Stimulated activated CD4-positive, alpha-beta T cell treated with anti-CD3 and anti-CD28 coated beads, Interleukin-15, amount 100 ng/mL, for 1 hour (primary cell): ENCODE measurements at regions not wholly inside any gene's neighbourhood (a gene's known extent, or its start where the extent isn't known, plus 50 kb on each side); places are given as distances from the start of the nearest gene placed in this dataset.

Source experiments
- DNase-seq, 2 donors: peaks; one replicate each; pipeline ENCODE4 v3.0.0-alpha.2; 2020; ENCODE audit warnings: low read depth in 1 of 2, low spot score in 1 of 2

GRCh38 chr13:73242515-73243015 lies 183.8 kb downstream of the KLF5 start:
- DNase-seq: no peak

DNA sequence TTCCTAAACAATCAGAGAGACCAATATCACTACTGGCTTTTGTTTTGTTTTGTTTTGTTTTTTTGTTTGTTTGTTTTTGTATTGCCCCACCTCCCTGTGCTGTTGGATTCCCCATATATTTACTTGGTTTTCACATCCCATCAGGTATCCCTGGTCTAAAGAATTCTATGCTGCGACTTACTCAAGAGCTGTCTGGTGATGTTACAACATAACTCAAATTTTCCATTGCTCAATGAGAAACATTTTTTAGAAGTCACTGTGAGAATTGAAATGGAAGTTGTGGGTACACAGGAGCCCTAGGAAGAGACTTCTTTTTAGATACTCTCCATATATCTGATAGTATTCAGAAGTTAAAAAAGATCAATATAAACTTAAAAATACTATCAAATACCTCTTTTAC lies 181.4 kb downstream of the KLF5 start:
- no peak for DNase-seq

DNA sequence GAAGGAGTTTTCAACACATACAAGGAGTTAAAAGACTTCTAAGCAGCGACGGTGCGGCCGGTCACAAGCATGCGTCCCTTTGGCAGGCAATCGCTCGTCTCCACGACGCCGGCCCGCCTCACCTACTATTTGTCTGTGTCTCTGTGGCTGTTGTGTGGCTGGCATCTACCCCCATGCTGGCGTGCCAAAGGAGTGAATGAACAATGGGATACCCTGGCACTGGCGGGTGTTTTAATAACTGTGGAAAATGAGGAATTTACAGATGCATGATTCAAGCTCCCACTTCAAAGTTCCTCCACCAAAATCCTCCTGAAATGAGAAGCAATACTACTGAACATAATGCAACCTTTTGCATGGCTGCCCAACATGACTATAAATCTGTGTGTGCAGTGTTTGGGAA lies 176.6 kb downstream of the KLF5 start:
- no peak for DNase-seq

GRCh38 chr13:73231471-73231870 lies 172.7 kb downstream of the KLF5 start:
- no peak for DNase-seq

DNA sequence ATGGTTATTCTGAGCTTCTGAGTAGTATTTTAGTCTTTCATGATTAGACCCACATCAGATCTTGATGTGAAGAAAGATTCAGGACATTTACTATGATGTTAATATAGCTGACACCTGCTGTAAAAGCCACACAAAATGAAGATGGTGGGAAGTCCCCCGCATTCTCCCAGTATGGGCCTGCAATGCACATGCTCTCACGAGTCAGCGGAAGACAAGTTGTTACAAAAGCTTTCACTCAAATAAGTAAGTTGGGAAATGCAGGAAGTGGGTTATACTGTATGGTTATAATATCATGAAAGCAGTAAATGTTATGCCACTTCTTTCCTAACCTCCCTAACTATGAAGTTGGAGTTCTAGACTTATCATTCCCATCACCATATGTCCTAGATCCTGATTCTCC lies 171.9 kb downstream of the KLF5 start:
- no peak for DNase-seq

GRCh38 chr13:73228546-73228945 lies 169.7 kb downstream of the KLF5 start:
- DNase-seq: no peak

GRCh38 chr13:73225990-73226389 lies 167.2 kb downstream of the KLF5 start:
- no peak for DNase-seq

GRCh38 chr13:73224703-73225102 lies 165.9 kb downstream of the KLF5 start:
- DNase-seq: no peak

- no peak for DNase-seq
Observed at GRCh38 chr13:73223372-73223781, 164.6 kb downstream of the KLF5 start.

DNA sequence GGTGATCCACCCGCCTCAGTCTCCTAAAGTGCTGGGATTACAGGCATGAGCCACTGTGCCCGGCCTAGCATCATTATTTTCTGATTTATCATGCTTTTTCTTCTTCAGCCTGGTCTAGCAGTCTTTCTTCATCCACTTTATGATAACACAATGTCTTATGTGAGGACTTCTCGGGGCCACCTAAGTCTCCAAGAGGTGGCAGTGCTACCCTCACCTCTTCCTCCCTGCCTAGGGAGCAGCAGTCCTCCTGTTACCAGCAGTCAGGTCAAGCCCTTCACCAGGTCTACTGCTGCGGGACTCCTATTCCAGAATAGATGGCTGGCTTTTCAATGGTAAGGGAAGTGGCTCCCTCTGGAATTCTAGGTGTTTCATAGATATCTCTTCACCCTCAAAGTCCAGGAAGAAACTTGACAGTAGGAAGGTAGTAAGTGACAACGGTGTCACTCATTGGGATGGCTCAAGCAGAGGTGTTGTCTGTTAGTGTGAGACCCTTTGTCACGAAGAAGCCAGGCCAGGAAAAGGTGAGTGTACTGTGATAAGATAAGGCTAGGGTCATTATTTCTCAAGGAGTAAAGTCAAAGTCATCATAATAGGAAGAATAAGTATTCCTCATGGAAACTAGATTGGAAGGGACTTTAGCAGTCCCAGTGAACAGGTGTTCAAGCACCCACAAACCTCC lies 164.0 kb downstream of the KLF5 start:
- no peak for DNase-seq

DNA sequence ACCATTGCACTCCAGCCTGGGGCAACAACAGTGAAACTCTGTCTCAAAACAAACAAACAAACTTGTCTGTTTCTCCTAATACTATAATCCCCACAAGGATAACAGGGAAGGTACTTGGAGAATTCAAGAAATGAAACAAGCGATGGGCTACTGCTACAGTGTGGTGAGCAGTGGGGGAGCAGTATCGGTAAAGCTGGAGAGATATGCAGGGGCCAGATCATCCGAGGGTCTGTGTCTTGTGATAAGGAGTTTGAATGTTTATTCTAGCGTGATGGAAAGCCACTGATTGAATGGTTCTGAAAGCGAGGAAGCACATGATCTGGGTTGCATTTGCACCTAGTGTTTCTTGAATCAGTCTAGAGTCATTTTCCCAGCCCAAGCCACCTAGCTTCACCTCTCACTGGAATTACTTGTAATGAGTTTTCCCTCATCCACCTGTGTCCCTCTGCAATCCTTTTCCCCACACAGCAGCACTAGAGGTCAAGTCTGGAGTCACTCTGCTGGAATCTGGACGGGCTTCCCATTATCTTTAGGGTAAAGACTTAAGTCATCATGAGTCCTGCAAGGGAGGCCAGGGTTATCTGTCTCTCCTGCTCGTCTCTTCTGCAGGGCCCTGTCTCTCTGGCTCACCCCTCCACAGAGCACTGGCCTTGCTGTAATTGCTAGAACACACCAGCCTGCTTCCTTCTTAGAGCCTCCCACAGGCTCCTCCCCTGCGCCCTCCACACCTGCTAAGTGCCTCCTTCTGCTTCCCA lies 162.3 kb downstream of the KLF5 start:
- no peak for DNase-seq

DNA sequence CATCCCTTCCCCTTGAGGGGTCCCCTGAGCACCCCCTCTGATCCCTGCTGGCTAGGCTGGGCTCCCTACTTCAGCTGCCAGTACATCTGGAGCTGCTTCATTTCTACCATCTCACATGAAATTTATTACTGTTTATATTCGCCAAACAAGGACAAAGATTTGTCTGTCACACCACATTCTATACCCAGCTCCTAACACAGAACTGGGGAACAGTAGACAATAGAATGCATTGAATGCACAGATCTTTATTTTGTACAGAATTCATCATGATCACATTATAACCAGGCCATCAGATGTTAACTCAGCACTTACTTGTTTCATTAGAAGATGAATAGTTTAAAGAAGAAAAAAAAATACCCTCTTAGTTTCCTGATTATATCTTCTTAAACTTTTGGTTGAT lies 159.4 kb downstream of the KLF5 start:
- DNase-seq: no peak

DNA sequence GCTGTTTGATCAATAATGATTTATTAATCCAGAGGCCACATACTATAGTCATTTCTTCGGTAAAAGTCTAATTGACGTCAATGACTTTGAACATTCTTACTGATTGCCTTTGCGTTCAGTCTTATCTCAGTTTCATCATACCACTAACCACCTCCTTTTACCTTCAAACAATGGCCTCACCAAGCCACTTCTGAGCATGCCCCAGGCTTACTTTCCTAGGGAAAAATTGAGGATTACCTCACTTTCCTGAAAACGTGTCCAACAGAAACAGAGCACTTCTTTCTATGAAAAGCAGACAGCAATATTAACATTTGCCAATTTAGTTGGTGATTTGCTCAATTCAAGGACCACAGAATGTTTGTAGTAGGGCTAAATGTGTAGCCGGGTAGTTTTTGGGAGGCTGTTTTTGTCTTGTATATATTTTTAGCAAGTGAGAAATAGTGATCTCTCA lies 157.6 kb downstream of the KLF5 start:
- DNase-seq: no peak

DNA sequence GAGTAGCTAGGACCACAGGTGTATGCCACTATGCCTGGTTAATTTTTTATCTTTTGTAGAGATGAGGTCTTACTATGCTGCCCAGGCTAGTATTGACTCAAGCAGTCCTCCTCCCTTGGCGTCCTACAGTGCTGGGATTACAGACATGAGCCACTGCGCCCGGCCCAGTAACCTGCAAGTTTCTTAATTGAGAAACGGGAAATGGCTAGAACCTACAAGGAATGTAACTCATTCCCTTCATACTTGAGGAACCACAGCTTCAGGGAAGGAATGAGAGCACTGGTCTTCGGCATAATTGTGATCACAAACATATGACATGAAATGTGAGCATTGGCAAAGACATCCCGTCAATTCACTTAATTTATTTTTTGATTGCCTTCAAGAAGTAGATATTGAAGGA lies 157.0 kb downstream of the KLF5 start:
- DNase-seq: no peak

DNA sequence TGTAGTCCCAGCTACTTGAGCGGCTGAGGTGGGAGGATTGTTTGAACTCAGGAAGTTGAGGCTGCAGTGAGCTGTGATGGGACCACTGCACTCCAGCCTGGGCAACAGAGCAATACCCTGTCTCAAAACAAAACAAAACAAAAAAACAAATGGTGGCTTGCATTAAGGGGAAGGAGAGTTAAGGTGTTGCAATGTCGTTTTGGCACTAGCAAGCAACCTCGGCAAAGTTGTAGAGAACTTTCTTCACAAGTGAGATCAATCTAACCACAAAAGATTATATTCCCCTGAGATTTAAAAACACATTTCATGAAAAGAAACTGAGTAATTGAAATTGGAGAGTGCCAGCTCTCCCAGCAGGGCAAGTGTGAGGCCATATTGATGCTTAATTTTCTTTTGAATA lies 153.7 kb downstream of the KLF5 start:
- no peak for DNase-seq

GRCh38 chr13:73210218-73210883 lies 151.5 kb downstream of the KLF5 start:
- DNase-seq: no peak

DNA sequence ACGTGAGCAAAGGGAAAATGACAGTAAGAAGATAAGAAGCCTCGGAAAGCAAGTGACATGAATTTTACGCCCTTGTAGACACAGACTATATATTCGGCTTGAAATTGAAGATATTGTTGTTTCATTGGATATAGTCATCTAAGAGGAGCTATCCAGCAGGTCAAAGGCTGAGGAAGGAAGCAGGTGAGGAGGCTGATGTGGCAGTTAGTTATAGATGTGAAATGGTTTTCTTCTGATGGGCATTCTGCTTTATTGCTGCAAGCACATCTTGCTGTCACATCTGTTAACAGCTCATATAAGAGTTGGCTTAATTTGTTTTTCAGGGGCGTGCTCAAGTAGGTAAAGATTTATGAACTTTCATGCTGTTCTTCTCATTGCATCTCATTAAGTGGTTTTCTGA lies 146.1 kb downstream of the KLF5 start:
- DNase-seq: no peak

DNA sequence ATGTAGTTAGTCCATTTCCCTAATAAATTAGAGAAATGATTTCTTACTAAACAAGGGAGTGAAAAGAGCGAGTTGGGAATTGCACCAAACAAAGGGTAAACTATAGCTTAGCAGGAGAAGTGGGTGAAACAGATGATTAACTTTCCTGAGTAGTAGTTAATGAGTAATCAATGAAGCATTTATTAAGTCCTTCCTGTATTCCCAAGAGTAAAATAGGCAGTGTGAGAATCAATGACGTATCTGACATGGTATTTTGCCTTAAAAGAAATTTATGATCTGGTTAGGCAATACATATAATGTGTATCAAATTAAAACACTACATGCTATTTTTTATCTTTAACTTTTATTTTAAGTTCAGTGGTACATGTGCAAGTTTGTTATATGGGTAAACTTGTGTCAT lies 142.8 kb downstream of the KLF5 start:
- DNase-seq: no peak

GRCh38 chr13:73198991-73199411 lies 140.2 kb downstream of the KLF5 start:
- no peak for DNase-seq

DNA sequence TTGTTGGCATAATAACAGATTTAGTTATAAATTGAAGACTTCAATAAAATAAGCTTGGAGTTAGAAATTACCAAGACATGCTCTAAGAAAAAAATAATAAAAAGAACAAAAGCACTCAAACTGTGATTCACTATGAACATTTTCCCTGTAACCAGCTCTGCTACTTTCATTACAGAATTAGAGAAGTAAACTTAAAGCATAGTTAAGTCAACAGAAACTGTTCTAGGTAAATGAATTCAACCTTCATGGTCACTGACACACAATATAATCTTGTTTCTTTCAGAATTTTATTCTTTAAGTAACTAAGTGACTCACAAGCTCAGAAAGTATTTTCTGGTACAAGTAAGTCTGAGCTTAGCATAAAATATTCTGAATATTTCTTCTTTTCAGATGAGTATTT lies 136.3 kb downstream of the KLF5 start:
- no peak for DNase-seq

DNA sequence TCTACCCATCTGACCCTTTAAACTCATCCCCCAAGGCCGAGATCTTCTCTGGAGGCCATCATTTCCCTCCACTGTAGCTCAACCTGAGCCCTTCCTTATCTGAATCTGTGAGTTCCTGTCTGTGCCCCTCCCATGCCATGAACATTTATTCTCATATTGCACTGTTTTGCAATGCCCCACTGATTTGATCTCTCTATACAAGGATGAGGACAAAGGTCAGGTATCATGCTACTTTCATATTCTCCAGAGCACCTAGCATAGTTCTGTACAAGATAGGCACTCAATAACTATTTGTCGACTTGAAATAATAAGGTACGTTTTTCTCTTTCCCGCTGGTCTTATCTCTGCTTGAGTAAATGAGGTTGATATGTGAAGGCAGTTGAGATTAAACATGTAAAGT lies 135.5 kb downstream of the KLF5 start:
- no peak for DNase-seq

GRCh38 chr13:73193554-73193953 lies 134.7 kb downstream of the KLF5 start:
- no peak for DNase-seq
